CD14-positive monocyte (primary cell): ENCODE measurements at regions not wholly inside any gene's neighbourhood (a gene's known extent, or its start where the extent isn't known, plus 50 kb on each side); places are given as distances from the start of the nearest gene placed in this dataset.

Source experiments
- DNase-seq, 3 donors: peaks; one replicate each; pipeline ENCODE4 v3.0.0-alpha.2; 2011 to 2022
- H2AFZ ChIP-seq: 2 replicates; pipeline ENCODE4 v1.6.0; 2012; ENCODE audit warnings: mild to moderate bottlenecking, low read depth, low read length, inconsistent platforms; ENCODE audit not compliant: insufficient read depth, poor library complexity, severe bottlenecking
- H3K27ac ChIP-seq, 2 donors: 1 replicate in 1 of 2; 2 replicates in 1 of 2; pipeline ENCODE4 v1.5.1; 2012 to 2013; ENCODE audit warnings: low read length in 2 of 2, control low read depth in 1 of 2, inconsistent platforms in 1 of 2, low read depth in 1 of 2, mild to moderate bottlenecking in 1 of 2
- H3K27me3 ChIP-seq, 2 donors: one replicate each; pipeline versions ENCODE4 v1.6.0 to v1.6.1; 2011 to 2013; ENCODE audit warnings: low read length in 2 of 2; ENCODE audit not compliant: control insufficient read depth in 2 of 2, insufficient read depth in 2 of 2
- H3K36me3 ChIP-seq, 2 donors: replicated peaks in 1 of 2; 1 replicate in 1 of 2; 2 replicates in 1 of 2; pipeline versions ENCODE4 v1.5.1 to v1.6.1; 2012 to 2013; ENCODE audit warnings: low read length in 2 of 2, control low read depth in 1 of 2, inconsistent platforms in 1 of 2, mild to moderate bottlenecking in 1 of 2; ENCODE audit not compliant: insufficient read depth in 2 of 2, control insufficient read depth in 1 of 2
- H3K4me1 ChIP-seq, 2 donors: 1 replicate in 1 of 2; 2 replicates in 1 of 2; pipeline versions ENCODE4 v1.5.1 to v1.6.1; 2012 to 2013; ENCODE audit warnings: low read length in 2 of 2, control low read depth in 1 of 2, inconsistent platforms in 1 of 2, mild to moderate bottlenecking in 1 of 2, moderate library complexity in 1 of 2; ENCODE audit not compliant: insufficient read depth in 2 of 2, control insufficient read depth in 1 of 2
- H3K4me2 ChIP-seq: replicated peaks from 2 replicates; pipeline ENCODE3; 2012; ENCODE audit warnings: low read length, moderate library complexity, mild to moderate bottlenecking; ENCODE audit not compliant: poor library complexity, severe bottlenecking; ENCODE audit errors: extremely low read depth
- H3K4me3 ChIP-seq, 3 experiments: fragments of 200-600 bp in 1 of 3; sonication (generic) in 1 of 3; replicated peaks in 1 of 3; 1 replicate in 2 of 3; 2 replicates in 1 of 3; pipeline ENCODE4 v1.5.1; 2011 to 2013; ENCODE audit warnings: low read length in 3 of 3, mild to moderate bottlenecking in 3 of 3, control low read depth in 2 of 3, low read depth in 2 of 3, inconsistent platforms in 1 of 3, moderate library complexity in 1 of 3
- H3K79me2 ChIP-seq: 2 replicates; pipeline ENCODE4 v1.6.0; 2012; ENCODE audit warnings: mild to moderate bottlenecking, control low read depth, inconsistent platforms, low read length, moderate library complexity; ENCODE audit not compliant: insufficient read depth
- H3K9ac ChIP-seq: 2 replicates; pipeline ENCODE4 v1.6.0; 2017; ENCODE audit warnings: low read length, mild to moderate bottlenecking; ENCODE audit not compliant: insufficient read depth, poor library complexity, severe bottlenecking
- H3K9me3 ChIP-seq, 2 donors: replicated peaks in 1 of 2; 1 replicate in 1 of 2; 2 replicates in 1 of 2; pipeline versions ENCODE4 v1.5.1 to v1.6.1; 2012 to 2013; ENCODE audit warnings: low read length in 2 of 2, control low read depth in 1 of 2; ENCODE audit not compliant: control insufficient read depth in 1 of 2, insufficient read depth in 1 of 2
- H4K20me1 ChIP-seq: 2 replicates; pipeline ENCODE4 v1.6.0; 2012; ENCODE audit warnings: mild to moderate bottlenecking, low read length, control low read depth, moderate library complexity; ENCODE audit not compliant: insufficient read depth
- H3K27ac Mint-ChIP-seq, 7 donors: one replicate each; pipeline ENCODE4 v1.8.0; 2020; ENCODE audit warnings: mild to moderate bottlenecking in 7 of 7, mixed read lengths in 7 of 7, moderate library complexity in 6 of 7, inconsistent platforms in 2 of 7
- H3K27me3 Mint-ChIP-seq, 3 donors: one replicate each; pipeline ENCODE4 v1.8.0; 2021 to 2022; ENCODE audit warnings: low read depth in 3 of 3, mild to moderate bottlenecking in 3 of 3, mixed read lengths in 3 of 3, moderate library complexity in 3 of 3, inconsistent platforms in 1 of 3
- H3K36me3 Mint-ChIP-seq, 2 donors: one replicate each; pipeline ENCODE4 v1.8.0; 2020; ENCODE audit warnings: mixed read lengths in 2 of 2, inconsistent platforms in 1 of 2, mild to moderate bottlenecking in 1 of 2
- H3K4me1 Mint-ChIP-seq: one replicate; pipeline ENCODE4 v1.8.0; 2020; ENCODE audit warnings: mild to moderate bottlenecking, mixed read lengths
- H3K4me3 Mint-ChIP-seq, 2 donors: one replicate each; pipeline ENCODE4 v1.8.0; 2020; ENCODE audit warnings: mild to moderate bottlenecking in 2 of 2, mixed read lengths in 2 of 2, moderate library complexity in 1 of 2
- H3K9me3 Mint-ChIP-seq, 7 donors: one replicate each; pipeline ENCODE4 v1.8.0; 2020 to 2022; ENCODE audit warnings: mixed read lengths in 7 of 7, mild to moderate bottlenecking in 6 of 7, moderate library complexity in 6 of 7, inconsistent platforms in 2 of 7
- CTCF ChIP-seq: fragments of 200-600 bp; IDR thresholded peaks from one replicate; pipeline ENCODE4 v1.8.0; 2022; ENCODE audit warnings: antibody characterized with exemption, mild to moderate bottlenecking
- WGBS: methylation state at CpG from one replicate; pipeline ENCODE4 v1.1.5; 2013; ENCODE audit warnings: missing lambda C conversion rate; ENCODE audit not compliant: insufficient coverage; 5-methylcytosine and 5-hydroxymethylcytosine counted together
- intact Hi-C, 2 donors: fragments of 100-400 bp; cut with micrococcal nuclease; formaldehyde crosslinking; loops; one replicate each; pipeline versions ENCODE4 v1.15.0 to v1.15.1; 2023

GRCh38 chr5:50963971-50964745 is 297.7 kb downstream of the PARP8 start:
- Histone ChIP-seq H3K27me3 (peaks cover 71 to 79% of the 10 kb centered on the region in 2 donors), H3K9me3 (peaks cover 0 to 18% of the 10 kb centered on the region in 2 donors), H3K36me3 (no peaks in the 10 kb centered on the region), H3K79me2 (no peaks in the 10 kb centered on the region), H3K4me3 (peak overlapping the region in 1 of 3 experiments; percentile 68), H2AFZ (no peak overlapping the region), H3K9ac (no peak overlapping the region), H3K4me1 (peaks cover 40 to 48% of the 10 kb centered on the region in 2 donors), H4K20me1 (no peaks in the 10 kb centered on the region), H3K27ac (no peak overlapping the region), H3K4me2 (peak overlapping the region; percentile 20)
- no peak for DNase-seq
- intact Hi-C loops = no loop called here
- Mint-ChIP-seq H3K4me3 (peak overlapping the region; percentile 73 to 84), H3K27ac (peak overlapping the region in 1 of 7 donors; percentile 70), H3K9me3 (peaks cover 0 to 37% (median 19%) of the 10 kb centered on the region in 7 donors), H3K4me1 (peaks cover 51% of the 10 kb centered on the region), H3K36me3 (peaks cover 6 to 17% of the 10 kb centered on the region in 2 donors), H3K27me3 (peaks cover 67 to 80% (median 69%) of the 10 kb centered on the region in 3 donors)
- WGBS = 2% methylated on average over 23 of the region's 33 CpGs
- TF ChIP-seq CTCF = no peak

- H2AFZ ChIP-seq = no peak overlapping the region
- no peak overlapping the region for H3K27ac ChIP-seq
- Mint-ChIP-seq H3K4me1 (peaks cover 57% of the 10 kb centered on the region), H3K27me3 (peaks cover 75 to 89% (median 77%) of the 10 kb centered on the region in 3 donors), H3K27ac (no peak overlapping the region), H3K4me3 (peak overlapping the region in 1 of 2 donors; percentile 97), H3K36me3 (peaks cover 6 to 17% of the 10 kb centered on the region in 2 donors), H3K9me3 (peaks cover 0 to 45% (median 26%) of the 10 kb centered on the region in 7 donors)
- WGBS = 17% methylated on average over 7 of the region's 15 CpGs
- no peaks in the 10 kb centered on the region for H3K36me3 ChIP-seq
- peaks cover 45 to 52% of the 10 kb centered on the region in 2 donors for H3K4me1 ChIP-seq
- peaks cover 0 to 26% of the 10 kb centered on the region in 2 donors for H3K9me3 ChIP-seq
- TF ChIP-seq CTCF = no peak
- no peak for DNase-seq
- H3K4me2 ChIP-seq = no peak overlapping the region
- no peak overlapping the region for H3K4me3 ChIP-seq
- H3K79me2 ChIP-seq = no peaks in the 10 kb centered on the region
- no peaks in the 10 kb centered on the region for H4K20me1 ChIP-seq
- H3K9ac ChIP-seq = no peak overlapping the region
- intact Hi-C loops = loop anchor here in 1 of 2 donors (5.0 kb wide), 1 partner anchor 1692 kb away; no protein-coding TSS in a partner anchor
- peaks cover 78 to 87% of the 10 kb centered on the region in 2 donors for H3K27me3 ChIP-seq
These were observed 298.6 kb downstream of the PARP8 start for GRCh38 chr5:50964746-50965653.
